IMR-90 (cell line): ENCODE measurements at regions not wholly inside any gene's neighbourhood (a gene's known extent, or its start where the extent isn't known, plus 50 kb on each side); places are given as distances from the start of the nearest gene placed in this dataset.

Experiments used
- ATAC-seq: fragments of 200-7000 bp; cut with Tn5 transposase; 2 replicates; pipeline ENCODE4 v1.9.1; 2020; ENCODE audit warnings: low read depth, mild to moderate bottlenecking, moderate library complexity
- BruUV-seq: library from RNA; stranded (reverse); fragments of 400-500 nt; replicated peaks from 2 replicates; lab custom pipeline; 2021; lab: Mats Ljungman, UMichigan
- CTCF ChIA-PET: fragments of 300-600 bp; formaldehyde crosslinking; extraction: SDS; loops from one replicate; lab custom pipeline; 2021; ENCODE audit warnings: antibody characterized with exemption; lab: Yijun Ruan, JAX
- POLR2A ChIA-PET: fragments of 300-600 bp; sonication (Branson Sonifier 250); formaldehyde crosslinking; loops from one replicate; lab custom pipeline; 2022; ENCODE audit warnings: antibody characterized with exemption; ENCODE audit not compliant: unreplicated experiment; lab: Charles Lee
- DNase-seq: peaks from one replicate; pipeline ENCODE4 v3.0.0; 2013
- H2AFZ ChIP-seq: replicated peaks from 2 replicates; pipeline ENCODE3; 2013; ENCODE audit warnings: low read length, mild to moderate bottlenecking; ENCODE audit not compliant: poor library complexity
- H2AK5ac ChIP-seq: 2 replicates; pipeline ENCODE4 v1.6.1; 2013; ENCODE audit warnings: low read depth, low read length, inconsistent platforms
- H2AK9ac ChIP-seq: replicated peaks from 2 replicates; pipeline ENCODE3; 2013; ENCODE audit warnings: mild to moderate bottlenecking, low read depth, low read length, moderate library complexity; ENCODE audit not compliant: poor library complexity
- H2BK120ac ChIP-seq: 2 replicates; pipeline ENCODE4 v1.6.1; 2013; ENCODE audit warnings: low read depth, low read length, inconsistent platforms
- H2BK15ac ChIP-seq: 3 replicates; pipeline ENCODE4 v1.6.1; 2013; ENCODE audit warnings: low read depth, low read length, inconsistent platforms
- H2BK20ac ChIP-seq: 2 replicates; pipeline ENCODE4 v1.6.1; 2013; ENCODE audit warnings: low read depth, mild to moderate bottlenecking, inconsistent platforms, low read length, moderate library complexity
- H2BK5ac ChIP-seq: 2 replicates; pipeline ENCODE4 v1.6.1; 2013; ENCODE audit warnings: mild to moderate bottlenecking, low read depth, low read length, inconsistent platforms; ENCODE audit not compliant: poor library complexity, severe bottlenecking
- H3K14ac ChIP-seq: replicated peaks from 2 replicates; pipeline ENCODE4 v1.6.1; 2013; ENCODE audit warnings: low read depth, low read length, inconsistent platforms
- H3K18ac ChIP-seq: 2 replicates; pipeline ENCODE4 v1.6.1; 2013; ENCODE audit warnings: low read depth, low read length, control low read depth
- H3K23ac ChIP-seq: 2 replicates; pipeline ENCODE4 v1.6.1; 2013; ENCODE audit warnings: low read depth, low read length, inconsistent platforms
- H3K27ac ChIP-seq: 2 replicates; pipeline ENCODE4 v1.5.1; 2013; ENCODE audit warnings: mild to moderate bottlenecking, control low read depth, low read length; ENCODE audit not compliant: insufficient read depth
- H3K27me3 ChIP-seq: 2 replicates; pipeline ENCODE4 v1.6.1; 2013; ENCODE audit warnings: low read length; ENCODE audit not compliant: control insufficient read depth, insufficient read depth
- H3K36me3 ChIP-seq: 2 replicates; pipeline ENCODE4 v1.6.1; 2013; ENCODE audit warnings: low read length, mixed read lengths; ENCODE audit not compliant: control insufficient read depth, insufficient read depth
- H3K4ac ChIP-seq: 2 replicates; pipeline ENCODE4 v1.6.1; 2013; ENCODE audit warnings: low read depth, low read length, inconsistent platforms
- H3K4me1 ChIP-seq: 2 replicates; pipeline ENCODE4 v1.6.1; 2013; ENCODE audit warnings: low read length, mixed read lengths; ENCODE audit not compliant: control insufficient read depth, insufficient read depth
- H3K4me2 ChIP-seq: 2 replicates; pipeline ENCODE4 v1.6.1; 2013; ENCODE audit warnings: low read depth, mild to moderate bottlenecking, control low read depth, low read length, moderate library complexity
- H3K4me3 ChIP-seq: 2 replicates; pipeline ENCODE4 v1.5.1; 2013; ENCODE audit warnings: low read depth, mild to moderate bottlenecking, control low read depth, low read length, moderate library complexity; ENCODE audit not compliant: insufficient read depth
- H3K56ac ChIP-seq: 2 replicates; pipeline ENCODE4 v1.6.1; 2013; ENCODE audit warnings: low read length, inconsistent platforms; ENCODE audit not compliant: insufficient read depth; ENCODE audit errors: extremely low read depth
- H3K79me1 ChIP-seq, 2 experiments: 2 replicates each; pipeline ENCODE4 v1.6.1; 2013; ENCODE audit warnings: low read length in 2 of 2, inconsistent platforms in 1 of 2, low read depth in 1 of 2
- H3K9ac ChIP-seq: 2 replicates; pipeline ENCODE4 v1.6.1; 2013; ENCODE audit warnings: low read depth, low read length, control low read depth
- H3K9me1 ChIP-seq: 2 replicates; pipeline ENCODE4 v1.6.1; 2013; ENCODE audit warnings: low read length, inconsistent platforms; ENCODE audit not compliant: insufficient read depth
- H3K9me3 ChIP-seq: 2 replicates; pipeline ENCODE4 v1.6.1; 2013; ENCODE audit warnings: low read length; ENCODE audit not compliant: control insufficient read depth, insufficient read depth
- H4K20me1 ChIP-seq: 2 replicates; pipeline ENCODE4 v1.6.1; 2013; ENCODE audit warnings: low read length, inconsistent platforms; ENCODE audit not compliant: insufficient read depth
- H4K5ac ChIP-seq: 2 replicates; pipeline ENCODE4 v1.6.1; 2013; ENCODE audit warnings: mild to moderate bottlenecking, low read depth, low read length, control low read depth
- H4K8ac ChIP-seq, 2 experiments: 2 replicates each; pipeline ENCODE4 v1.6.1; 2013; ENCODE audit warnings: low read depth in 2 of 2, low read length in 2 of 2, control low read depth in 1 of 2, inconsistent platforms in 1 of 2
- H4K91ac ChIP-seq: 2 replicates; pipeline ENCODE4 v1.6.1; 2013; ENCODE audit warnings: low read depth, low read length, inconsistent platforms; ENCODE audit not compliant: insufficient read depth
- BHLHE40 ChIP-seq: fragments of 150-350 bp; IDR thresholded peaks from 2 replicates; pipeline ENCODE4 v1.6.1; 2016; ENCODE audit warnings: mild to moderate bottlenecking, low read depth, low read length
- CEBPB ChIP-seq: IDR thresholded peaks from 2 replicates; pipeline ENCODE4 v1.6.1; 2012; ENCODE audit warnings: low read depth, low read length, improper control_type of control experiment
- FOS ChIP-seq: fragments of 150-350 bp; IDR thresholded peaks from 2 replicates; pipeline ENCODE4 v1.6.1; 2016; ENCODE audit warnings: low read depth, low read length
- MAZ ChIP-seq: IDR thresholded peaks from 2 replicates; pipeline ENCODE4 v1.6.1; 2012; ENCODE audit warnings: low read depth, mild to moderate bottlenecking, low read length, improper control_type of control experiment, moderate library complexity, borderline replicate concordance
- MXI1 ChIP-seq: IDR thresholded peaks from 2 replicates; pipeline ENCODE4 v1.6.1; 2012; ENCODE audit warnings: low read depth, mild to moderate bottlenecking, low read length, moderate library complexity, borderline replicate concordance
- NFE2L2 ChIP-seq: fragments of 150-350 bp; IDR thresholded peaks from 2 replicates; pipeline ENCODE4 v1.6.1; 2016; ENCODE audit warnings: low read depth, mild to moderate bottlenecking, low read length
- POLR2A ChIP-seq: IDR thresholded peaks from 2 replicates; pipeline ENCODE4 v1.6.1; 2012; ENCODE audit warnings: mild to moderate bottlenecking, low read depth, low read length
- RAD21 ChIP-seq: IDR thresholded peaks from 2 replicates; pipeline ENCODE4 v1.6.1; 2012; ENCODE audit warnings: low read length, improper control_type of control experiment
- WGBS, 2 experiments: methylation state at CpG; one replicate each; pipeline versions ENCODE4 v1.1.5 to v1.1.7; 2013; ENCODE audit warnings: missing lambda C conversion rate in 2 of 2; ENCODE audit not compliant: insufficient read length in 1 of 2; ENCODE audit errors: extremely low coverage in 2 of 2; 5-methylcytosine and 5-hydroxymethylcytosine counted together
- dilution Hi-C: fragments of 300-500 bp; cut with HindIII; formaldehyde crosslinking; loops from one replicate; pipeline ENCODE4 v1.14.3; 2018; ENCODE audit warnings: low sequenced_read_pairs; ENCODE audit not compliant: unreplicated experiment
- in situ Hi-C: fragments of 300-500 bp; cut with MboI; formaldehyde crosslinking; loops from 3 replicates; pipeline ENCODE4 v1.14.3; 2019; ENCODE audit warnings: low sequenced_read_pairs, inconsistent platforms, mixed read lengths
- intact Hi-C: fragments of 100-400 bp; cut with micrococcal nuclease; formaldehyde crosslinking; loops from 2 replicates; pipeline ENCODE4 v1.10.0; 2022
- TF ChIP-seq, protein P1 (sequence below): fragments of 150-350 bp; IDR thresholded peaks from 2 replicates; pipeline ENCODE4 v1.6.1; 2016; ENCODE audit warnings: low read depth, mild to moderate bottlenecking, low read length, moderate library complexity, borderline replicate concordance
- TF ChIP-seq, protein P2 (sequence below): fragments of 150-350 bp; IDR thresholded peaks from 2 replicates; pipeline ENCODE4 v1.6.1; 2017; ENCODE audit warnings: mild to moderate bottlenecking, antibody characterized with exemption, low read length, low read depth

DNA sequence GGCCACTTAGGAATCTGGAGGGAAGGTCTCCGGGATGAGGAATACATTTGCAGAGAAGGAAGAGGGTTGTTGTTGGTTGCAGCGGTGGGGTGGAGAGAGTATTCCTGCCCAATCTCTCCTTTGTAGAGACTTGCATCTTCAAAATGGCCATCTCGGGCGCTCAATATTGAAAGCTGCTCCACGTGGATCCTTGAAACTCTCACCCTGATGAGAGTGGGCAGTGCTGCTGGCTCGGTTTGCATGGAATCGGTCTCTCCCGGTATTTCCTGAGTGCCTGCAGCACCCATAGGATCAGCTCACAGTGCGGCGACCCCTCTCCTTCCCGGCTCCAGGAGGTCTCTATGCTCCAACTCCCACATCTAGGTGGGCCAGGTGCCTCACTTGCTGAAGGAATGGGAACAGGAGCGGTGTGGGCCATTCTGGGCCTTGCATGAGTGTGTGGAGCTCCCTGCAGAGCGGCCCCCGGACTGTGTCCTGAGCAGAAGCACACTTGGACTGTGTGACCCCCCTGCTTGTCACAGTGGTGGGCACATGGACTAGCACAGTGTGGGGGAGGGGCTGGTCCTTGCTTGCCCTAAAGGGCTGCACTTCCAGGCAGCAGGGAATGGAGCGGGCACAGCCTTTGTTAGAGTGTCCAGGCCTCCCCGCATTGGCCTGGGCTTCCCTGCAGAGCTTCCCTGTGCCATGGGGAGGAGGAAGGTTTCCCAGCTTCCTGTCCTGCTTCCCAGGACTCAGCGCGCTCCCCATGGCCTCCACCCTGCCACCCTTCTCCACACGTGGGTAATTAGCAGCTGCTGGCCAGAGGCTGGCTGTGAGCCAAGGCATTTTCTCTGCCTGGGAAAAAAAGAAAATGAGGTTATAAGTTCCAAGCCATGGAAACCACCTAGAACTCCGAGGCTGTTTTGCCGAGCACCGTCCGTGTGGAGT lies 139.3 kb downstream of the IRF8 start:
- H3K9ac ChIP-seq: no peak overlapping the region
- H2AFZ ChIP-seq: no peak overlapping the region
- H2BK120ac ChIP-seq: no peak overlapping the region
- dilution Hi-C loops: no loop called here
- TF ChIP-seq, protein P1, sequence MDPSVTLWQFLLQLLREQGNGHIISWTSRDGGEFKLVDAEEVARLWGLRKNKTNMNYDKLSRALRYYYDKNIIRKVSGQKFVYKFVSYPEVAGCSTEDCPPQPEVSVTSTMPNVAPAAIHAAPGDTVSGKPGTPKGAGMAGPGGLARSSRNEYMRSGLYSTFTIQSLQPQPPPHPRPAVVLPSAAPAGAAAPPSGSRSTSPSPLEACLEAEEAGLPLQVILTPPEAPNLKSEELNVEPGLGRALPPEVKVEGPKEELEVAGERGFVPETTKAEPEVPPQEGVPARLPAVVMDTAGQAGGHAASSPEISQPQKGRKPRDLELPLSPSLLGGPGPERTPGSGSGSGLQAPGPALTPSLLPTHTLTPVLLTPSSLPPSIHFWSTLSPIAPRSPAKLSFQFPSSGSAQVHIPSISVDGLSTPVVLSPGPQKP: no peak
- TF ChIP-seq NFE2L2 (no peak), BHLHE40 (no peak), RAD21 (no peak), FOS (no peak), POLR2A (no peak), MAZ (no peak), MXI1 (no peak), CEBPB (no peak)
- TF ChIP-seq, protein P2, sequence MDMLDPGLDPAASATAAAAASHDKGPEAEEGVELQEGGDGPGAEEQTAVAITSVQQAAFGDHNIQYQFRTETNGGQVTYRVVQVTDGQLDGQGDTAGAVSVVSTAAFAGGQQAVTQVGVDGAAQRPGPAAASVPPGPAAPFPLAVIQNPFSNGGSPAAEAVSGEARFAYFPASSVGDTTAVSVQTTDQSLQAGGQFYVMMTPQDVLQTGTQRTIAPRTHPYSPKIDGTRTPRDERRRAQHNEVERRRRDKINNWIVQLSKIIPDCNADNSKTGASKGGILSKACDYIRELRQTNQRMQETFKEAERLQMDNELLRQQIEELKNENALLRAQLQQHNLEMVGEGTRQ: no peak
- H4K91ac ChIP-seq: no peak overlapping the region
- H3K27me3 ChIP-seq: peaks cover 50% of the 10 kb centered on the region
- H3K23ac ChIP-seq: no peak overlapping the region
- H3K4me1 ChIP-seq: peaks cover under 1% of the 10 kb centered on the region; the same call in 1 of the 2 replicates
- H2BK20ac ChIP-seq: no peak overlapping the region
- no peak for DNase-seq
- H3K79me1 ChIP-seq: no peaks in the 10 kb centered on the region
- no peaks in the 10 kb centered on the region for H3K9me3 ChIP-seq
- H3K4me2 ChIP-seq: no peak overlapping the region
- H3K9me1 ChIP-seq: no peaks in the 10 kb centered on the region
- WGBS, 2 experiments: 43% methylated on average over 4 of the region's 23 CpGs; no CpG with 5 or more reads in 1 of the 2 experiments
- H2BK15ac ChIP-seq: no peak overlapping the region
- intact Hi-C loops: no loop called here
- POLR2A ChIA-PET: interaction anchor here (0.6 kb wide), 1 partner anchor 255 kb away, joined by 3 read pairs; no protein-coding TSS in a partner anchor
- no peak overlapping the region for H2BK5ac ChIP-seq
- H3K56ac ChIP-seq: no peak overlapping the region
- no peaks in the 10 kb centered on the region for H4K20me1 ChIP-seq
- H4K8ac ChIP-seq: no peak overlapping the region
- H3K4me3 ChIP-seq: no peak overlapping the region
- no peak overlapping the region for H3K18ac ChIP-seq
- ATAC-seq: no peak
- no TSS peak for BruUV-seq
- in situ Hi-C loops: no loop called here
- CTCF ChIA-PET: no interaction called here
- no peak overlapping the region for H2AK5ac ChIP-seq
- H3K36me3 ChIP-seq: no peaks in the 10 kb centered on the region
- no peak overlapping the region for H3K27ac ChIP-seq
- no peak overlapping the region for H2AK9ac ChIP-seq
- no peak overlapping the region for H4K5ac ChIP-seq
- no peak overlapping the region for H3K4ac ChIP-seq
- H3K14ac ChIP-seq: no peak overlapping the region
